ENCODE measurements at regions not wholly inside any gene's neighbourhood (a gene's known extent, or its start where the extent isn't known, plus 50 kb on each side); places are given as distances from the start of the nearest gene placed in this dataset.

GRCh38 chr3:107208796-107209195 is 168.4 kb upstream of the CCDC54 start:
- Histone ChIP-seq H3K9me2 (ENCODE audit: low read depth, low read length) (no peaks in the 10 kb centered on the region), H4K20me1 (ENCODE audit: insufficient read depth, low read length) (no peaks in the 10 kb centered on the region), H3K36me3 (ENCODE audit: insufficient read depth, low read length) (no peaks in the 10 kb centered on the region), H3K4me3 (ENCODE audit: low read depth, low read length, poor library complexity, severe bottlenecking) (no peak overlapping the region), H3K27ac (ENCODE audit: low read depth, low read length, poor library complexity, severe bottlenecking) (no peak overlapping the region), H3K4me1 (ENCODE audit: insufficient read depth, low read length, severe bottlenecking) (no peaks in the 10 kb centered on the region), H3K9ac (ENCODE audit: low read length) (no peak overlapping the region), H3K9me3 (ENCODE audit: low read length) (no peaks in the 10 kb centered on the region), H3K79me2 (ENCODE audit: insufficient read depth, low read length) (no peaks in the 10 kb centered on the region), H2AFZ (ENCODE audit: low read length) (no peak overlapping the region), H3F3A (ENCODE audit: insufficient read depth, low read length) (no peaks in the 10 kb centered on the region), H3K4me2 (ENCODE audit: low read length) (no peak overlapping the region), H3K27me3 (ENCODE audit: insufficient read depth, low read length) (no peaks in the 10 kb centered on the region)
- no peak for TF ChIP-seq CTCF (IDR thresholded peaks at IDR 0.05; ENCODE audit: low read length)
- no peak for TF ChIP-seq EZH2 (IDR thresholded peaks at IDR 0.05; ENCODE audit: borderline replicate concordance, low read length)

- no peak for TF ChIP-seq EZH2 (IDR thresholded peaks at IDR 0.05; ENCODE audit: borderline replicate concordance, low read length)
- TF ChIP-seq CTCF (IDR thresholded peaks at IDR 0.05; ENCODE audit: low read length), result no peak
- Histone ChIP-seq H3K4me1 (ENCODE audit: insufficient read depth, low read length, severe bottlenecking) (no peaks in the 10 kb centered on the region), H3K4me3 (ENCODE audit: low read depth, low read length, poor library complexity, severe bottlenecking) (no peak overlapping the region), H3K27ac (ENCODE audit: low read depth, low read length, poor library complexity, severe bottlenecking) (no peak overlapping the region), H3K9me3 (ENCODE audit: low read length) (no peaks in the 10 kb centered on the region), H2AFZ (ENCODE audit: low read length) (no peak overlapping the region), H3K27me3 (ENCODE audit: insufficient read depth, low read length) (no peaks in the 10 kb centered on the region), H3K79me2 (ENCODE audit: insufficient read depth, low read length) (no peaks in the 10 kb centered on the region), H3F3A (ENCODE audit: insufficient read depth, low read length) (no peaks in the 10 kb centered on the region), H3K9ac (ENCODE audit: low read length) (no peak overlapping the region), H3K36me3 (ENCODE audit: insufficient read depth, low read length) (no peaks in the 10 kb centered on the region), H3K4me2 (ENCODE audit: low read length) (no peak overlapping the region), H4K20me1 (ENCODE audit: insufficient read depth, low read length) (no peaks in the 10 kb centered on the region), H3K9me2 (ENCODE audit: low read depth, low read length) (no peaks in the 10 kb centered on the region)
These were observed 167.8 kb upstream of the CCDC54 start for GRCh38 chr3:107209302-107209990.

GRCh38 chr3:107211608-107212007 is 165.6 kb upstream of the CCDC54 start:
- Histone ChIP-seq H3K36me3 (ENCODE audit: insufficient read depth, low read length) (no peaks in the 10 kb centered on the region), H3K9me3 (ENCODE audit: low read length) (no peaks in the 10 kb centered on the region), H3K27ac (ENCODE audit: low read depth, low read length, poor library complexity, severe bottlenecking) (no peak overlapping the region), H3K4me3 (ENCODE audit: low read depth, low read length, poor library complexity, severe bottlenecking) (no peak overlapping the region), H4K20me1 (ENCODE audit: insufficient read depth, low read length) (no peaks in the 10 kb centered on the region), H3K9me2 (ENCODE audit: low read depth, low read length) (no peaks in the 10 kb centered on the region), H3K27me3 (ENCODE audit: insufficient read depth, low read length) (no peaks in the 10 kb centered on the region), H3K79me2 (ENCODE audit: insufficient read depth, low read length) (no peaks in the 10 kb centered on the region), H3K4me2 (ENCODE audit: low read length) (no peak overlapping the region), H3K4me1 (ENCODE audit: insufficient read depth, low read length, severe bottlenecking) (no peaks in the 10 kb centered on the region), H3K9ac (ENCODE audit: low read length) (no peak overlapping the region), H3F3A (ENCODE audit: insufficient read depth, low read length) (no peaks in the 10 kb centered on the region), H2AFZ (ENCODE audit: low read length) (no peak overlapping the region)
- TF ChIP-seq EZH2 (IDR thresholded peaks at IDR 0.05; ENCODE audit: borderline replicate concordance, low read length) (no peak), CTCF (IDR thresholded peaks at IDR 0.05; ENCODE audit: low read length) (no peak)

Data from OCI-LY1 (cell line).